Mesendoderm (in vitro differentiated cells): ENCODE measurements at regions not wholly inside any gene's neighbourhood (a gene's known extent, or its start where the extent isn't known, plus 50 kb on each side); places are given as distances from the start of the nearest gene placed in this dataset.
"Not testable (repeated sequence)": the region's sequence is repeated elsewhere in the genome, so short reads cannot be mapped to it uniquely, and the experiment has no call there.

ENCODE experiments used
- DNase-seq: peaks from one replicate; pipeline ENCODE4 v3.0.0; 2013
- H2AK5ac ChIP-seq: 2 replicates; pipeline ENCODE4 v1.6.1; 2013; ENCODE audit warnings: low read length, inconsistent platforms
- H2BK120ac ChIP-seq: 2 replicates; pipeline ENCODE4 v1.6.1; 2013; ENCODE audit warnings: low read depth, mild to moderate bottlenecking, low read length, moderate library complexity, mixed read lengths
- H2BK15ac ChIP-seq: replicated peaks from 2 replicates; pipeline ENCODE4 v1.6.1; 2013; ENCODE audit warnings: low read depth, mild to moderate bottlenecking, moderate library complexity
- H2BK5ac ChIP-seq: 2 replicates; pipeline ENCODE4 v1.6.1; 2013; ENCODE audit warnings: low read length, inconsistent platforms
- H3K18ac ChIP-seq: 2 replicates; pipeline ENCODE4 v1.6.1; 2013; ENCODE audit warnings: mild to moderate bottlenecking, low read length, mixed read lengths
- H3K23ac ChIP-seq: one replicate; pipeline ENCODE4 v1.6.1; 2013; ENCODE audit warnings: low read length
- H3K27ac ChIP-seq: 2 replicates; pipeline ENCODE4 v1.5.1; 2013; ENCODE audit warnings: low read depth, mild to moderate bottlenecking, inconsistent platforms, low read length, moderate library complexity
- H3K27me3 ChIP-seq: 2 replicates; pipeline ENCODE4 v1.6.1; 2013; ENCODE audit warnings: low read length, control low read depth, mild to moderate bottlenecking, inconsistent platforms; ENCODE audit not compliant: insufficient read depth, poor library complexity
- H3K36me3 ChIP-seq: 2 replicates; pipeline ENCODE4 v1.6.1; 2013; ENCODE audit warnings: low read length, inconsistent platforms; ENCODE audit not compliant: control insufficient read depth, insufficient read depth
- H3K4ac ChIP-seq: one replicate; pipeline ENCODE4 v1.6.1; 2013; ENCODE audit warnings: low read depth, mild to moderate bottlenecking, low read length, moderate library complexity
- H3K4me1 ChIP-seq: 2 replicates; pipeline ENCODE4 v1.6.1; 2013; ENCODE audit warnings: low read depth, low read length, inconsistent platforms; ENCODE audit not compliant: control insufficient read depth
- H3K4me2 ChIP-seq: 2 replicates; pipeline ENCODE4 v1.6.1; 2013; ENCODE audit warnings: low read length
- H3K4me3 ChIP-seq: 2 replicates; pipeline ENCODE4 v1.5.1; 2013; ENCODE audit warnings: mild to moderate bottlenecking, low read length
- H3K56ac ChIP-seq: one replicate; pipeline ENCODE4 v1.6.1; 2013; ENCODE audit warnings: low read length
- H3K79me1 ChIP-seq: 2 replicates; pipeline ENCODE4 v1.6.1; 2013; ENCODE audit warnings: low read length, inconsistent platforms
- H3K79me2 ChIP-seq: 2 replicates; pipeline ENCODE4 v1.6.1; 2013; ENCODE audit warnings: mild to moderate bottlenecking, low read length; ENCODE audit not compliant: control insufficient read depth, insufficient read depth
- H3K9ac ChIP-seq: 2 replicates; pipeline ENCODE4 v1.6.1; 2013; ENCODE audit warnings: low read length, inconsistent platforms
- H4K5ac ChIP-seq: one replicate; pipeline ENCODE4 v1.6.1; 2013; ENCODE audit warnings: low read length
- H4K8ac ChIP-seq: one replicate; pipeline ENCODE4 v1.6.1; 2013; ENCODE audit warnings: low read depth, mild to moderate bottlenecking, control low read depth, low read length, moderate library complexity
- WGBS: extraction: QIAGEN DNeasy Blood & Tissue Kit; methylation state at CpG from one replicate; pipeline ENCODE4 v1.1.7; 2013; ENCODE audit warnings: low lambda C conversion rate, missing lambda C conversion rate; ENCODE audit not compliant: insufficient coverage; ENCODE audit errors: extremely low coverage; 5-methylcytosine and 5-hydroxymethylcytosine counted together

- not testable (repeated sequence) for DNase-seq, H3K4me3 ChIP-seq, H3K79me2 ChIP-seq, H3K9ac ChIP-seq, H3K27ac ChIP-seq, H3K18ac ChIP-seq, H2BK5ac ChIP-seq, H3K27me3 ChIP-seq, H2BK120ac ChIP-seq, H3K4me2 ChIP-seq, H2AK5ac ChIP-seq, H3K56ac ChIP-seq, H4K8ac ChIP-seq, H3K36me3 ChIP-seq, H3K4ac ChIP-seq, H2BK15ac ChIP-seq, H3K79me1 ChIP-seq, H4K5ac ChIP-seq, H3K4me1 ChIP-seq, H3K23ac ChIP-seq
- WGBS, result no CpG with 5 or more reads among the region's 23 CpGs
Measured at GRCh38 chr20:1839376-1840317, 55.6 kb upstream of the SIRPA start.

DNA sequence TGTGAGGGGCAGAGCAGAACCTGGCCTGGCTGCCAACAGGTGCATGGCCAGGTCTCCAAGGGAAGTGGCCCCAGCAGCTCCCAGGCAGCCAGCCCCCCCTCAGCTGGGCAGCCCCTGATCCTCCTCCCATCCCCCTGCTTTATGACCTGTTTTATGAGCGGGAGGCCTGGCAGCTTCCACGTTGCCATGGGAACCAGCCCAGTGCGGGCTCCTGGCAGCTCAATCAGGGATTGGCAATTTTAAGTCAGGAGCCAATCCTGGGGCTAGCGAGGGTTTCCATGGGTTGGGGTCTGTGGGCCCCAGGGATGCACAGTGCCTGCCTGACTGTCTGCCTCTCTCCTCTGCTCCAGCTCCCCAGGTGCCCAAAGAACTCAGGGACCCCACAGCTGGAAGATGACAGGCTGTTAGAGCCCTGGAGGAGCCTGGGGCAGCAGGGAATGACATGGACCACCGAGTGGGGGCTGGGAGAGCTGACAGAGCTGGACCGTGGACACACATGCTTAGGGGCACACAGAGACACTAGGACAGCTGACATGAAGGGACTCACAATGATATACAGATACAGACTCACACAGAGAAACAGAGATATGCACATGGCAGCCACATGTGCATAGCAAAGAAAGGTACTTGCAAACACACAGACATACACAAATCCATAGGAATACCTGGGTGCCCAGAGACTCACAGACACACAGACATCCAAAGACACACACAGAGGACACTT lies 56.5 kb upstream of the SIRPA start:
- Histone ChIP-seq H3K9ac (no peak overlapping the region), H2AK5ac (no peak overlapping the region), H3K4me2 (no peak overlapping the region), H2BK15ac (no peak overlapping the region), H2BK120ac (no peak overlapping the region), H4K8ac (no peak overlapping the region), H3K23ac (no peak overlapping the region), H3K18ac (no peak overlapping the region), H3K27ac (no peak overlapping the region), H3K27me3 (no peaks in the 10 kb centered on the region), H2BK5ac (no peak overlapping the region), H3K36me3 (no peaks in the 10 kb centered on the region), H3K56ac (no peak overlapping the region), H4K5ac (no peak overlapping the region), H3K4ac (no peak overlapping the region), H3K4me1 (peaks cover 9% of the 10 kb centered on the region), H3K79me1 (no peaks in the 10 kb centered on the region), H3K4me3 (no peak overlapping the region), H3K79me2 (no peaks in the 10 kb centered on the region)
- WGBS, result no CpG with 5 or more reads among the region's 6 CpGs
- peak; percentile 42 for DNase-seq

DNA sequence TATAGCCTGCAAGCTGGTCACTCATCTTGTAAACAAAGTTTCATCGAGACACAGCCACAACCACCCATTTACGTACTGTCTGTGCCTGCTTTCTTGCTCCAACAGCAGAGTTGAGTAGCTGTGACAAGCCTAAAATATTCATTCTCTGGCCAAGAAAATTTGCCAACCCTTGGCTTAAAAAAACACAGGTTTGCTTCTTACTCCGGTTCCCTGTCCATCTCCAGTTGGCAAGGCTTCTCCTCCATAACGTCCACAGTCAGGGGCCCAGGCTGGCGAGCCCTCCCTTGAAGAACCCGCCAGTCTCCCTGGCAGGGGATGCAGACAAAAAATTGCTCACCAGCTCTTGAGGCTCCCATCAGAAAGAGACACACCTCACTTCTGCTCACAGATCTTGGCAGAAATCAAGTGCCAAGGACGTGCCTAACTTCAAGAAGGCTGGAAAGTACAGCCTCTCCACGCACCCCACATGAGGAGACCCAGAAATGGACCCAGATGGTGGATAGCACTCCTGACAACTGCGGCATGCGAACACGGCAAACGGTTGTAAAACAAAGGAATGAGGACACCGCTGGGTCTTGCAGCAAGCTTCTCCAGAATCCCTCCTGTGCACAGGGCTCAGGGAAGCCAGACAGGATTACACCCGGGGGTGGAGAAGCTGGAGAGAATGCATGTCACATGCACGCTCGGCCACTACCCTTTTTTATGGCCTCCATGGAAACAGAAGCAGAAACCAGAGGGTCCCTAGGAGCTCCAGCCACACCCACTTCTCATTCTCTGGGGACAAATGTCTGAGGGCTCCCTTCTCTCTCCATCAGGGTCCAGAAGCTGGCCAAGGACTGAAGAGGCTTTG lies 59.8 kb upstream of the SIRPA start:
- Histone ChIP-seq H3K4me1 (peaks cover 10% of the 10 kb centered on the region), H3K79me1 (no peaks in the 10 kb centered on the region), H3K27ac (no peak overlapping the region), H3K23ac (no peak overlapping the region), H3K4me3 (no peak overlapping the region), H3K4ac (no peak overlapping the region), H3K79me2 (no peaks in the 10 kb centered on the region), H4K8ac (no peak overlapping the region), H2BK5ac (no peak overlapping the region), H2AK5ac (no peak overlapping the region), H2BK15ac (no peak overlapping the region), H3K18ac (no peak overlapping the region), H3K27me3 (no peaks in the 10 kb centered on the region), H3K4me2 (no peak overlapping the region), H4K5ac (no peak overlapping the region), H3K9ac (no peak overlapping the region), H3K56ac (no peak overlapping the region), H3K36me3 (no peaks in the 10 kb centered on the region), H2BK120ac (no peak overlapping the region)
- DNase-seq, result no peak
- WGBS, result no CpG with 5 or more reads among the region's 16 CpGs

- Histone ChIP-seq H2AK5ac (no peak overlapping the region), H4K5ac (no peak overlapping the region), H3K36me3 (no peaks in the 10 kb centered on the region), H3K27me3 (no peaks in the 10 kb centered on the region), H3K23ac (no peak overlapping the region), H4K8ac (no peak overlapping the region), H3K27ac (no peak overlapping the region), H3K9ac (no peak overlapping the region), H2BK15ac (no peak overlapping the region), H2BK120ac (no peak overlapping the region), H3K4me2 (no peak overlapping the region), H3K79me1 (no peaks in the 10 kb centered on the region), H2BK5ac (no peak overlapping the region), H3K18ac (no peak overlapping the region), H3K56ac (no peak overlapping the region), H3K4me1 (peaks cover 6% of the 10 kb centered on the region), H3K79me2 (no peaks in the 10 kb centered on the region), H3K4ac (no peak overlapping the region), H3K4me3 (no peak overlapping the region)
- no peak for DNase-seq
- WGBS, result no CpG with 5 or more reads among the region's 4 CpGs
Measured at GRCh38 chr20:1833728-1834726, 61.2 kb upstream of the SIRPA start.

- H3K9ac ChIP-seq, result no peak overlapping the region
- no peaks in the 10 kb centered on the region for H3K36me3 ChIP-seq
- H2AK5ac ChIP-seq, result no peak overlapping the region
Measured at GRCh38 chr20:1833216-1833615, 62.0 kb upstream of the SIRPA start.

More at GRCh38 chr20:1833216-1833615, 62.0 kb upstream of the SIRPA start:
- Histone ChIP-seq H3K79me1 (no peaks in the 10 kb centered on the region), H4K8ac (no peak overlapping the region), H3K4me3 (no peak overlapping the region), H3K27me3 (no peaks in the 10 kb centered on the region), H2BK5ac (no peak overlapping the region), H3K4me1 (peaks cover 6% of the 10 kb centered on the region), H3K4me2 (no peak overlapping the region), H2BK120ac (no peak overlapping the region), H3K4ac (no peak overlapping the region), H3K18ac (no peak overlapping the region), H3K79me2 (no peaks in the 10 kb centered on the region), H3K56ac (no peak overlapping the region), H4K5ac (no peak overlapping the region), H3K27ac (no peak overlapping the region), H3K23ac (no peak overlapping the region), H2BK15ac (no peak overlapping the region)
- no peak for DNase-seq
- no CpG with 5 or more reads among the region's 4 CpGs for WGBS
